GM21529 (cell line): ENCODE measurements at regions not wholly inside any gene's neighbourhood (a gene's known extent, or its start where the extent isn't known, plus 50 kb on each side); places are given as distances from the start of the nearest gene placed in this dataset.
"Not testable (repeated sequence)": the region's sequence is repeated elsewhere in the genome, so short reads cannot be mapped to it uniquely, and the experiment has no call there.

Experiments used
- ATAC-seq: cut with Tn5 transposase; IDR thresholded peaks from one replicate; pipeline ENCODE4 v1.9.1; 2021; ENCODE audit not compliant: unreplicated experiment

DNA sequence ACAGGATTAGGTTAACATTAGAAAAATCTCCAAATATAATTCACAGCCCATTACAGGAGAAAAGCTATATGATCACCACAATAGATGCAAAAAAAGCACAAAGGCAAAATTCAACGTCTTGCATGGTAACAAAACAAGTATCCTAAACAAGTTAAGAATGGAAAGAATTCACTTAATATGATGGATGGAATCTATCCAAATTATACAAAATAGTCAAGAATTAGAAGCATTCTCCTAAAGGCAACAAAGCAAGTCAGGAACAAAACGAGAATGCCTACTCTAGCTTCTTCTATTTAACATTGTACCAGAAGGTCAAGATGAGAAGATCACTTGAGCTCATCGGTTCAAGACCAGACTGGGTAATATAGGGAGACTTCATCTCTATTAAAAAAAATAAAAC, 442.8 kb downstream of the SETD4 start:
- no peak for ATAC-seq

DNA sequence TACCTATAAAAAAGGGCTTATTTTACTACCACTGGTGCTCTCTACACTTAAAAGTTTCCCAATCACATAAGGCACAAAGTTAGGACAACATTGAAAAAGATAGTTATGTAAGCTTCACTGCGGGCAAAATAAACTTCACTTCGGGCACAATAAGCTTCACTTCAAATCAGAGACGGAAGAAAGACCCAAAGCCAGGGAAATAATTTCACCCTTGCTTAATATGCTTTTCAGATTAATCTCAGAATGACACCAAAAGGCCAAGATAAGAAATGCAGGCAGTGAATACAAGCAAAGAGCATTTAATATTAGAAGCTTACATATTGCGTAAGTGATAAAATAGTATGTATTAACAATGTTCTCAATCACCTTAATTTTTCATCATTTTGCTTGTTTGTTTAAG, 444.2 kb downstream of the SETD4 start:
- ATAC-seq: no peak

DNA sequence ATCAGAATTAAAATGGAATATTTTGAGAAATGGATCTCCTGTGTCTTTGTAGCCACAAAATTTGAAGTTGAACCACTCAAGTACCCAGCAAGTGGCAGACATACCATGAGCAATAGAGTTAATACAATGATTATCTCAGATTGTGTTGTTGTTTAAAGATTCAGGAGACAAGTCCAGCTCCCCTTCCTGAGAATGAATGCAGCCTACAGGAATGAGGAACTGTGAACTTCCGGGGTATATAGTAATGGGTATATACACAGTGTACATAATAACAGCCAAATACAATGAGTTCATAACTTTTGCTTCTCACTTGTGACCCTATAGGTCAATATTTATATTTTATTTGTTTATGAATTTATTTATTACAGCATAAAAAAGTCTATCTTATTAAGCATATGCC, 445.0 kb downstream of the SETD4 start:
- no peak for ATAC-seq

DNA sequence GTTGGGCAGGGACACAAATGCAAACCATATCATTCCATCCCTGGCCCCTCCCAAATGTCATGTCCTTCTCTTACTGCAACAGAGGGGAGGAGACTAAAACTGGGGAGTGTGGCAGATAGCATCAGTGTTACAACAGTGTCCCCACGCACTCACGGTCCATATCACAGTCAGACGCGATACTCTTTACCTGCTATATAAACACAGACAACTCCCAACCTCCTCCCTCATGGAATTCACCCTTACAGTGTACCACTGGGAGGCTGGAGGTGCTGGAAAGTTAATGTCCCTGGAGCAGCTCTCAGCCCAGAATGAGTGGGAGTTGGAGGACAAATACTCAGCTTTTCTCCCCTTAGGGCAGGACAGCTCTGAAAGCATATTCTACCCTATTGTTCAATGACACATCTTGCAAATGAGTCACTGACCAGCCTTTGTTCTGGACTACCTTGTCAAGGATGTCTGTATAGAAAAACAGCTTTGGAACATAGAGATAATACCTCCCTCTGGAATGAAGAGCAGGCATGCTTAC, 445.9 kb downstream of the SETD4 start:
- no peak for ATAC-seq

DNA sequence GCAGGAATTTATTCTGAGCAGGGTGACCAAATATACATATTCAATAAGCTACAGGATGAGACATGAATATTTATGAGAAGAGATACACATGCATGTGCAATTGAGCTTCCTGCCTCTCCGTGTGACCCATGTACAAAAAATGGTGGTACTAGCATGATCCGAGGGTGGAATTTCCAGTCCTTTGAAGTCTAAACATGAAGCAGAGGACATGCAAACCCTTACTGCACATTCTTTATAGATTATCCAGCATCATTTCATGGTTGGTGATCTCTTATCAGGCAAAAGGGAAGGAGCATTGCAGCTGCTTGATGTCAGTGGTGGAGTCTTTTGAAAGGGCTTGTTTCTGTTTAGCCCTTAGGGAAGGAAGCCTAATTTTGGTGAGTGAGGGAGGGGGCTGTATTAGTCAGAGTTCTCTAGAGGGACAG, 448.6 kb downstream of the SETD4 start:
- no peak for ATAC-seq

DNA sequence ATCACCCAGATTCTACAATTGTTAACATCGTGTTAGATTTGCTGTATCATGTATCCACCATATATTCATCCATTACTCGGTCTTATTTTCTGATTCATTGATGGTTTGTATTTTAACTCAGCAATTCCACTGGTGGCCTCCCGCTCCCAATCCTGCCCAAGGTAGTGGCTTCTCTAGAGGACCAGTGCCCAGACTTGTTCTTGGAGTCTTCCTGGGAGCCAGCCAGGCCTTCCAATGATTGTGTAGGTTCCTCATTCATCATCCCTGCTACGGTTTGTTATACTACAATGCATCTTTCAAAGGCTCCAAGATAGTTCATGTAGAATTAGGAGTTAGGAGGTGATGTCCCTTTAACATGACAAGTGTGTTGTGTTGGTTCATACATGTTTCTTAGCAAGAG, 451.1 kb downstream of the SETD4 start:
- ATAC-seq: no peak

DNA sequence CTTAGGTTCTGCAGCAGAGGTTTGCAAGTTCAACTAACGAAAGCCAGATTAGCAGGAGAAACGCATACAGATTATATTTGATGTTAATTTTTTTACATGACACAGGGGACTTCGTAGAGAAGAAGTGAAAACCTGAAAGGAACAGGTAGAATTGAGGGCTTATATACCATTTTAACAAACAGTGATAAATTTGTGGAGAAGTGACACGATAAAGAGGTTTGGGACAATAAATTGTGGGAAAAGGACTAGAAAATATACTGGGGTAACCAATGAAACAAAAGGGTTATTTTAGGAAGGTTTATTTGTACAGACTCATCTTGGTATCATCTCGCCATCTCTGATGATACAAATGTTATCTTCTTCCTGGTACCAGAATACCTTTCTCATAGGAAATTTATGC, 452.9 kb downstream of the SETD4 start:
- no peak for ATAC-seq

DNA sequence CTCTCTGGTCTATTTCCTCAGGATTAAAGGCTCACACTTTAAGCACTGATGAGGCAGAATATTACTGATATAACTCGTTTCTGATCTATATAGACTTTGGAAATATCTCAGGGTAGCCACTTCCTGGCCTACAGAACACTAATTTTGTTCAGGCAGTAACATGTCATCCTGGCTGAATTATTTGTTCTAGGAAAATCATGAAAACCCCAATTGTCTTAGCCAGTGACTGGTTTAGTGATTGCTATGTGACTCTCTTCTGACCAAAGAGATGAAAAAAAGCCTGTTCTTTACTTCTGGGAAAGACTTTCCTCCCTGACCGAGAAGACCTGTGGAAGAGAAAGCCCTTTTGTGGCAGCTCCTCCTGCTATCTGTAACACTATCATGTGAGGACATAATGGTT, 453.7 kb downstream of the SETD4 start:
- no peak for ATAC-seq

DNA sequence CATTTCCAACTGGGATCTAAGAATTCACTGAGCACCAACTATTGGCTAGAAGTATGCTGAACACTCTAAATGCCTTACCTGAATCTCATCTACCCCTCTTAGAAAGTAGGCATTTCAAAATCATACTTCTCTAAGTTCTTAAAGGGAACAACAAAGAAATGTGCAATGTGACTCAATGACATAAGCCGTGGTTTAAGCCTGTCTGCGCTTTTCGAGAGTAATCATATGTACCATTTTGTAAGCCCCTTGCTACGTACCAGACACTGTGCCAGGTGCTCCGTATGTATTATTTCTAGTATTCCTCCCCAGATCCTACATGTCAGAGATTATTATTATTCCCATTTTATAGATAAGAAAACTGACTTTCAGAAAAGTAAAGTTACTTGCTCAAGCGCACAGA, 454.2 kb downstream of the SETD4 start:
- ATAC-seq: no peak

DNA sequence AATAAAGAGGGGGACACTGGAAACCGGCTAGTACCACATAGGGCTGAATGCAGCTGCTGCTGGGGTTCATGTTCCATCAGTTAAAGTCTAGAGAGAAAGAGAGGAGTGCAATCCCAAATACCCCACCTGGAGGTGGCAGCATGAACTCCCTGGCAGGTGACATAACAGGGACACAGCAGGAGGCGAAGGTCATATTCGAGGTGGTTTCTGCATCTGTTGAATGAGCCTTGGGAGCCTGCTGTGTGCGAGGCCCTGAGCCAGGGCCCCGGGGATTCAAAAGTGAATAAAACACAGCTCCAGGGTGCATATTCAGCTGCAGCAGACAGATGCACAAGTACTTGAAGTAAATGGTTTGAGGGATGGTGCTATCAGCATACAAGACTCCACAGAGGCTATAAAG, 456.8 kb downstream of the SETD4 start:
- ATAC-seq: no peak

DNA sequence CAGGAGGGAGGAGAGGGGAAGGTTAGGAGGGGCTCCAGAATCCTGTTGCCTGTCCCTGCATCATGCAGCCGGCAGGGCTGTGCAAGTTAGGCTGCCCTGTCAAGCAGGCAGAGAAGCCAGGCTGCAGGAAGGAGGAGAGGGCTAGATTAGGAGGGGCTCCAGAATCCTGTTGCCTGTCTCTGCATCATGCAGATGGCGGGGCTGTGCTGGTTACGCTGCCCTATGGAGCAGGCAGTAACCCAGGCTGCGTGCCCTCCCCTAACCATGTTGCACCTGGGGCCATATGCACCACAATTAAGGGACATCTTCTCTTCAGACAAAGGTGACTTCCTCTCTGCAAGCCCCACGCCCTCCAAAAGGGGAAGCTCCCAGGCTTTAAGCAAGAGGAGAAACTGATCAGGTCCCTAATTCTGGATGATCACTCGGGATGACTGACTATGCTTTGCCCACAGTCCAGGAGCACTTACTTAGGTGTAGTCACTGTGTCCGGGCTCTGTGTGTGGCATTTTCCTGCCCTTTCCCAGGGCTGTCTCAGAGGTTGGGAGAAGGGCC, 457.4 kb downstream of the SETD4 start:
- no peak for ATAC-seq

DNA sequence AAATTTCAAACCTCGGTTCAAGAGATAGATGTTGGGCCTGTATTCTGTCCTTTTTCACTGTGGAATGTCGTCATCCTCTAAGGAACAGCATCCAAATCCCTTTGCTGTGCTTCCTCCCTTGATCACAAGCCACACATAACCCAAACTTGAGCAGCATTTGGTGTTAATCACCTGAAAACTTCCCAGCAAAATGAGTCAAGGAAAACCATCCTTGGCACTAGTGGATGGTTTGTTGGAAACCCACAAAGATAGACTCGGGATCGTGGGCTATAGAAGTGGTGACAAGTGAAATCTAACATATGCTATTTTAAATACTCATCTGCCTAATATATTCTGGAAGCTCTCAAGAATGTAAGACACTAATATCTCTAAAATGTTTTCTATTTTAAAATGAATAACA, 459.1 kb downstream of the SETD4 start:
- ATAC-seq: no peak

DNA sequence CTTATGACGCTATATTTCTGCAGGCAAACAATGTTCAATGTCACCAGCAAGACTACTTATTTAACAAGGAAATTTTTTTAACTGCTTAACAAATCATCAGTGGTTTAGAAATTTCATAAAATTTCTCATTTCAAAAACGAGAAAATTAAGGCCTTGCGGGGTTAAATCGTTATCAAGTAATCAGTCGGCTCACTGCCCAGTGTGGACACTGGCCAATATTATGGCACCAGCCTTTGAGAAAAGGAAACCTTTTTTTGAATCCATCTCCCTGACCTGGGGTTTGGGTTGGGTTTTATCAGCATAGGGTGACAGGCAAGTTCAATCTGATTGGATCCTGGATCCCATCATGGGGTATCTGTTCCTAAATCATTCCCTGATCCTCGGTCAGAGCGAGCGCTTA, 461.2 kb downstream of the SETD4 start:
- ATAC-seq: no peak

DNA sequence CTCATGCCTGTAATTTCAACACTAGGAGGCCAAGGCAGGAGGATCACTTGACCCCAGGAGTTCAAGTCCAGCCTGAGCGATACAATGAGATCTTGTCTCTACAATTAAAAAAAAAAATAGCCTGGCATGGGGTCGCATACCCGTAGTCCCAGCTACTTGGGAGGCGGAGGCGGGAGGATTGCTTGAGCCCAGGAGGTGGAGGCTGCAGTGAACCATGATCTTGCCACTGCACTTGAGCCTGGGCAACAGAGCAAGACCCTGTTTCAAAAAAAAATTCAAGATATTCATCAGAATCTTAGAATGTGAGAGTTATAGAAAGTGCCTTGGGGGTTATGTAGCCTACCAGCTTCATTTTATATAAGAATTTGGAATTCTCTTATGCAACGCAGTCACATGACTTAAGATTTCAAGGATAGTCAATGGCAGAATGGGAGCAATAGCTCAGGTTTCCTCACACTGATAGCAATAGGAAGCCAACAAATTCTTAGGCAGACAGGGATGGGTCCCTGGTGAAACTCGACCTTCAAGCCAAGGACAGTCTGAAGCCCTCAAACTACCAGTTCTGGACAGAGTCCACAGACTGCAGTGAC, 462.5 kb downstream of the SETD4 start:
- no peak for ATAC-seq

DNA sequence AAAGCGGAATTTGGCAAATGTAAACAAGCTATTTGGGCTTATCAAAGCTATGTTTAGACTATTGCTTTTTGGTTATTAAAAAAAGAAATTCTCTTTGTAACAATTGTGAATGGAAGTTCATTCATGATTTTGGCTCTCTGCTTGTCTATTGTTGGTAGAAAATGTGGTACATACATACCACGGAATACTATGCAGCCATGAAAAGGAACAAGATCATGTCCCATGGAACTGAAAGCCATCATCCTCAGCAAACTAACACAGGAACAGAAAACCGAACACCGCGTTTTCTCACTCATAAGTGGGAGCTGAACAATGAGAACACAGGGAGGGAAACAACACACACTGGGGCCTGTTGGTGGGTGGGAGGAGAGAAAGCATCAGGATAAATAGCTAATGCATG, 465.4 kb downstream of the SETD4 start:
- ATAC-seq: no peak

DNA sequence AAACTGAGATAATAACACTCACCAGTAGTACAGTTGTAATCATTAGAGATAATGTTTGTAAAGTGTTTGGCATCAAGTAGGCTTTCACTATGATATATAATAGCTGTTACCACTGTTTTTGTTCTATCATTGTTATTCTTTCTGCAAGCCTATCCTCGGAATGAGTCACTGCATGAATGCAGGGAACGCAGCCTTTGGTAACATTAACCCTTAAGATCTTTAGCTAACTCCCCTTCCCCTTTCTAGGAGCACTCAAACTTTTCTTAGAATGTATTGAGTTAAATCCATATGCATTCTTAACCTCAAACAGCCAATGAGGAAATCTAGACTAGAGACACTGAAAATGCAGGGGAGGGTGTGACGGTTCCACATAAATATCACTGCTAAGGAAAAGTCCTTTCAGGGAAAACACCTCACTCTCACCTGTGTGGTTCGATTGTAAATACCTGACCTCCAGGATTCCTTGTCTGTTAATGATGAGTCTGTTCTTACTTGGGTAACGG, 467.3 kb downstream of the SETD4 start:
- ATAC-seq: no peak

DNA sequence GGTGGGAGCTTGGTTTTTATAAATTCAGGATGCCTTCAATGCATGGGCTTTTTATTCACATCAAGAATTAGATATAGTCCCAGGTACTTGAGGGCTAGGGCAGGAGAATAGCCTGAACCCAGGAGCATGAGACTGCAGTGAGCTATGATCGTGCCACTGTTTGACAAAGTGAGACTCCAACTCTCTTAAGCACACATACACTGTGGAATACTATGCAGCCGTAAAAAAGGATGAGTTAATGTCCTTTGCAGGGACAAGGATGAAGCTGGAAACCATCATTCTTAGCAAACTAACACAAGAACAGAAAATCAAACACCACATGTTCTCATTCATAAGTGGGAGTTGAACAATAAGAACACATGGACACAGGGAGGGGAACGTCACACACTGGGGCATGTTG, 470.0 kb downstream of the SETD4 start:
- not testable (repeated sequence) for ATAC-seq

DNA sequence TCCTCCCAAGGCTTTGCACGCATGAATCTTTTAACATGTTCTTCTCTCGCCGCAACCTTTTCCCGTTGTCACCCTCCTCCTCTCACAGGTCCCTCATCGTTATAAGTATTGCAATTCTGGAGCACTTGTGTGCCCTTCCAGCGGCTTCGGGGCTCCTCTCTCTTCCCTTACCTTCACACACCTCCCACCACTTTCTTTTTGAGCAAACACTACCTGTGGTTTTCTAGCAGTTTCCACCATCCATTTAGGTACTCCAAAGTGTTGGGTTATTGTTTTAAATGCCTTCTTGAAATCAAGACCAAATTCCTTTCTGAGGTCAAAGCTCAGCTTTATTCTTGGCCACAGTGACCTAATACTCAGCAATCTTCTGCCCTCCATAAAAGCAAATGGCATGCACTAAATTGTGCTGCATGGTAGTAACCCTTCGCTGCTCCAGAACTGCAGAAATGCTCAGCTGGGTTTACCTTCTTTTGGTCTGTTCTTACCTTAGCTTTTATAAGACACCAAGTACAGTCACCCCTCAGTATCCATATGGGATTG, 472.4 kb downstream of the SETD4 start:
- ATAC-seq: no peak

DNA sequence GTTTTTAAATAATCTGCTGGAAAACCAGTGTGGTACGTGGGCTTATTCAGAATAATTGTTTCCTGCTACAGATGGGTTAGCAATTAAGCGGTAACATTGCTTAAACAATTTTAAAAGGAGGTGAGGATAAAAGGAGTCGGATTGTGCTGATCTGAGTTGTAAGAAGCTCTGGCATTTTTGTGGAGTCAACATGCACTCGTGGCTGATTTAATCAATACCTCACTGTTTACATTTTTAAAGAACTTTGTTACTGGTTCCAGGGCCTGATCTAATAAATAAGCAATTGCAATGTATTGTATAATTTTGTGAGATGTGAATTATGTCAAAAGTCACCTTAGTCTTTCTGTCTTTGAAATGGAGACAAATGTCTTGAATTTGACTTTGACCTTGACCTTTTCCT, 474.0 kb downstream of the SETD4 start:
- ATAC-seq: no peak

DNA sequence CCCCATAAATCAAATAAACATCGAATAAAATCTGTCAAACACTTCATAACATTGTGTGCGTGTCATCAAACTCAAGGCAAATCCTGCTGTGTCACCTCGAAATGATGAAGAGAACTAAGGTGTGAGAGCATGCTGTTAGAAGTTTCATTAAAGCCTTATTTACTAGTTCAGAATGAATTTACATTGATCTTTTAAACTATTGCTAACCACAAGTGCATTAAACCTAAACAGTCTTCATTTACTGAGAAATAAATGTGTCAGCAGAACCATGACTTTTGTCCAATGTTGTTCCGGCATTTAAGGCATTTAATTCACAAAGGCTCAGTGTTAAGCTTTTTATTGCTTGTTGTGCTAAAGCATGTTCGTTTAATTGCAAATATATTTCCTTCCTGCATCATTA, 474.4 kb downstream of the SETD4 start:
- ATAC-seq: no peak

DNA sequence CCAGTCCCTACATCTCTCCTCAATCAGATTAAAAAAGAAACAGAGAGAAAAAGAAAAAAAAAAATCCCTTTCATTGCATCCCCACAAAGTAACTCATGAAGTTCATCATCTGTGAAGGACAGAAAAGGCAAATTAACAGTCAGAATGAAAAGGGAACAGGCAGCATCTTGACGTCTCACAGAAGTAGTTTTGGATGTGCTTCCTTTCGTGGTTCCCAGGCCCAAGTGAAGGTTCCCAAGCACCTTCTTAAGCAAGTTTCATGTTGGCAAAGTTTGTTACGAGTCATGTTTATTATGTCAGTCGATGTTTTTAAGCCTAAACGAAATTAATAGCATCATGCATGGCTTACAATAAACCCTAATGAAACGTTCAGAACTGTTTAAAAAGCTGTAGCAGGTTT, 475.2 kb downstream of the SETD4 start:
- ATAC-seq: no peak

DNA sequence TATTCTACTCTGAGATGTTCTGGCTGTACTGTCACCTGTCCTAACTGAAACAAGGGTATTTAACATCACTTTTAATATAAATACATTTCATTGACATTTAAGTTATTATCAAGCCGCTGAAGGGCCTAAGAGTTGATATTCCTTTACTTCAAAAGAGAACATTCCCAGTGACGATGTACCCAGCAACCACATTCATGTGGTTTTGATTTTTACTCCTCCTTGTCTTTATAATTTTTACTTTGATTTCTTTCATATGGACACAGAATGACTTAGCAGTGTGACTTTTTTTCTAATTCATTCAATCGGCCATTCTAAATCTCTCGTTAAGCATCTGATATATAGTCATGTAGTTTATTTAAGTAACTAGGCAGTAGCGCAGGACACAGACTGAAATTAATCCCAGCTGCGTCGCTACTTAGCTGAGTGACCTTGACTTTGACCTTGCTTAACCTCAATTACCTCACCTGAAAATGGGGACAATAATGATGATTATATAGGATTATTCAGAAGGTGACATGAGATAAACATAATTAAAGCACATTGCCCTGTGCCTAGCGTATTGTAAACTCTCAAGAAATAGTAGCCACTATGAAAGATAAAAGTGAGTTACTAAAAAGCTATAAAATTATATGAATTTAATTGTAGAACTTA, 476.6 kb downstream of the SETD4 start:
- ATAC-seq: no peak
